Activated CD8-positive, alpha-beta T cell treated with anti-CD3 and anti-CD28 coated beads, Interleukin-2, amount 10 ng/mL, durations not matched to agents 7 days and 5 days (primary cell): ENCODE measurements at regions not wholly inside any gene's neighbourhood (a gene's known extent, or its start where the extent isn't known, plus 50 kb on each side); places are given as distances from the start of the nearest gene placed in this dataset.

Experiments
- ATAC-seq: fragments of 150-1000 bp; cut with Tn5 transposase; one replicate; pipeline ENCODE4 v1.10.0; 2021; ENCODE audit warnings: moderate library complexity
- CTCF ChIA-PET: fragments of 350-600 bp; sonication (Branson Sonifier 250); formaldehyde crosslinking; loops from one replicate; lab custom pipeline; 2021; ENCODE audit warnings: antibody characterized with exemption; lab: Charles Lee
- POLR2A ChIA-PET: fragments of 350-600 bp; sonication (Branson Sonifier 250); formaldehyde crosslinking; loops from one replicate; lab custom pipeline; 2021; ENCODE audit warnings: antibody characterized with exemption; lab: Charles Lee
- DNase-seq: peaks from one replicate; pipeline ENCODE4 v3.0.0-alpha.2; 2020
- H3K27ac Mint-ChIP-seq: one replicate; pipeline ENCODE4 v1.8.0; 2021; ENCODE audit warnings: mild to moderate bottlenecking, mixed read lengths
- H3K27me3 Mint-ChIP-seq: one replicate; pipeline ENCODE4 v1.8.0; 2021; ENCODE audit warnings: low read depth, mixed read lengths
- H3K36me3 Mint-ChIP-seq: one replicate; pipeline ENCODE4 v1.8.0; 2021; ENCODE audit warnings: low read depth, mixed read lengths
- H3K4me1 Mint-ChIP-seq: one replicate; pipeline ENCODE4 v1.8.0; 2021; ENCODE audit warnings: low read depth, mixed read lengths
- H3K4me3 Mint-ChIP-seq: one replicate; pipeline ENCODE4 v1.8.0; 2021; ENCODE audit warnings: mild to moderate bottlenecking, mixed read lengths
- H3K9me3 Mint-ChIP-seq: one replicate; pipeline ENCODE4 v1.8.0; 2022; ENCODE audit warnings: mixed read lengths; ENCODE audit not compliant: insufficient read depth

- H3K4me1 Mint-ChIP-seq = no peaks in the 10 kb centered on the region
- no peak overlapping the region for H3K27ac Mint-ChIP-seq
- DNase-seq = no peak
- POLR2A ChIA-PET = no interaction called here
- no peaks in the 10 kb centered on the region for H3K36me3 Mint-ChIP-seq
- no peaks in the 10 kb centered on the region for H3K27me3 Mint-ChIP-seq
- no peaks in the 10 kb centered on the region for H3K9me3 Mint-ChIP-seq
- CTCF ChIA-PET = no interaction called here
- ATAC-seq = no peak
- no peak overlapping the region for H3K4me3 Mint-ChIP-seq
Measured at GRCh38 chr4:36494016-36494415, 212.6 kb downstream of the DTHD1 start.

GRCh38 chr4:36494747-36495146 lies 213.3 kb downstream of the DTHD1 start:
- no peaks in the 10 kb centered on the region for H3K4me1 Mint-ChIP-seq
- DNase-seq (no peak), ATAC-seq (no peak)
- no peaks in the 10 kb centered on the region for H3K36me3 Mint-ChIP-seq
- H3K27me3 Mint-ChIP-seq = no peaks in the 10 kb centered on the region
- no peaks in the 10 kb centered on the region for H3K9me3 Mint-ChIP-seq
- no peak overlapping the region for H3K27ac Mint-ChIP-seq
- H3K4me3 Mint-ChIP-seq = no peak overlapping the region
- CTCF ChIA-PET = no interaction called here
- POLR2A ChIA-PET = no interaction called here

- ATAC-seq = no peak
- no peaks in the 10 kb centered on the region for H3K36me3 Mint-ChIP-seq
- no peaks in the 10 kb centered on the region for H3K9me3 Mint-ChIP-seq
- no peak overlapping the region for H3K4me3 Mint-ChIP-seq
- POLR2A ChIA-PET = no interaction called here
- peaks cover 3% of the 10 kb centered on the region for H3K27me3 Mint-ChIP-seq
- no peak for DNase-seq
- CTCF ChIA-PET = no interaction called here
- H3K27ac Mint-ChIP-seq = no peak overlapping the region
- no peaks in the 10 kb centered on the region for H3K4me1 Mint-ChIP-seq
Measured at GRCh38 chr4:36502350-36502749, 220.9 kb downstream of the DTHD1 start.

GRCh38 chr4:36508394-36508793 lies 227.0 kb downstream of the DTHD1 start:
- DNase-seq (no peak), ATAC-seq (no peak)
- Mint-ChIP-seq H3K4me3 (no peak overlapping the region), H3K36me3 (no peaks in the 10 kb centered on the region), H3K4me1 (no peaks in the 10 kb centered on the region), H3K9me3 (no peaks in the 10 kb centered on the region), H3K27me3 (peaks cover 3% of the 10 kb centered on the region), H3K27ac (no peak overlapping the region)
- ChIA-PET CTCF (no interaction called here), POLR2A (no interaction called here)

- Mint-ChIP-seq H3K9me3 (no peaks in the 10 kb centered on the region), H3K36me3 (no peaks in the 10 kb centered on the region), H3K27ac (no peak overlapping the region), H3K4me3 (no peak overlapping the region), H3K4me1 (no peaks in the 10 kb centered on the region), H3K27me3 (peaks cover 3% of the 10 kb centered on the region)
- no peak for DNase-seq
- ATAC-seq = no peak
- POLR2A ChIA-PET = no interaction called here
- CTCF ChIA-PET = no interaction called here
Measured at GRCh38 chr4:36509845-36510244, 228.4 kb downstream of the DTHD1 start.

GRCh38 chr4:36511785-36512184 lies 230.4 kb downstream of the DTHD1 start:
- Mint-ChIP-seq H3K9me3 (no peaks in the 10 kb centered on the region), H3K4me1 (no peaks in the 10 kb centered on the region), H3K4me3 (no peak overlapping the region), H3K27ac (no peak overlapping the region), H3K27me3 (peaks cover 2% of the 10 kb centered on the region), H3K36me3 (no peaks in the 10 kb centered on the region)
- ChIA-PET POLR2A (no interaction called here), CTCF (no interaction called here)
- DNase-seq (no peak), ATAC-seq (no peak)

GRCh38 chr4:36516522-36517095 lies 235.2 kb downstream of the DTHD1 start:
- Mint-ChIP-seq H3K4me1 (no peaks in the 10 kb centered on the region), H3K27me3 (no peaks in the 10 kb centered on the region), H3K27ac (no peak overlapping the region), H3K4me3 (no peak overlapping the region), H3K9me3 (peaks cover 4% of the 10 kb centered on the region), H3K36me3 (no peaks in the 10 kb centered on the region)
- ATAC-seq = no peak
- ChIA-PET POLR2A (no interaction called here), CTCF (no interaction called here)
- DNase-seq = no peak

GRCh38 chr4:36523182-36523581 lies 241.8 kb downstream of the DTHD1 start:
- no peaks in the 10 kb centered on the region for H3K36me3 Mint-ChIP-seq
- ATAC-seq = no peak
- H3K27me3 Mint-ChIP-seq = no peaks in the 10 kb centered on the region
- no peaks in the 10 kb centered on the region for H3K4me1 Mint-ChIP-seq
- H3K27ac Mint-ChIP-seq = no peak overlapping the region
- no peak for DNase-seq
- POLR2A ChIA-PET = no interaction called here
- CTCF ChIA-PET = no interaction called here
- no peak overlapping the region for H3K4me3 Mint-ChIP-seq
- H3K9me3 Mint-ChIP-seq = peaks cover 11% of the 10 kb centered on the region

GRCh38 chr4:36532670-36533379 lies 251.4 kb downstream of the DTHD1 start:
- Mint-ChIP-seq H3K4me1 (no peaks in the 10 kb centered on the region), H3K27ac (no peak overlapping the region), H3K27me3 (no peaks in the 10 kb centered on the region), H3K9me3 (peaks cover 17% of the 10 kb centered on the region), H3K4me3 (no peak overlapping the region), H3K36me3 (no peaks in the 10 kb centered on the region)
- ChIA-PET POLR2A (no interaction called here), CTCF (no interaction called here)
- ATAC-seq (no peak), DNase-seq (no peak)

GRCh38 chr4:36533944-36534343 lies 252.5 kb downstream of the DTHD1 start:
- H3K36me3 Mint-ChIP-seq = no peaks in the 10 kb centered on the region
- H3K9me3 Mint-ChIP-seq = peaks cover 6% of the 10 kb centered on the region
- H3K27ac Mint-ChIP-seq = no peak overlapping the region
- ATAC-seq (no peak), DNase-seq (no peak)
- no peaks in the 10 kb centered on the region for H3K27me3 Mint-ChIP-seq
- ChIA-PET CTCF (interaction anchor here (1.0 to 1.2 kb wide), 2 partner anchors 14 to 16 kb away, joined by 3 read pairs; no protein-coding TSS in a partner anchor), POLR2A (no interaction called here)
- H3K4me1 Mint-ChIP-seq = no peaks in the 10 kb centered on the region
- no peak overlapping the region for H3K4me3 Mint-ChIP-seq

- H3K36me3 Mint-ChIP-seq = no peaks in the 10 kb centered on the region
- no peak for DNase-seq
- CTCF ChIA-PET = interaction anchor here (1.0 kb wide), 1 partner anchor 13 kb away, joined by 3 read pairs; no protein-coding TSS in a partner anchor
- POLR2A ChIA-PET = no interaction called here
- no peak for ATAC-seq
- H3K27ac Mint-ChIP-seq = no peak overlapping the region
- no peaks in the 10 kb centered on the region for H3K9me3 Mint-ChIP-seq
- H3K4me3 Mint-ChIP-seq = no peak overlapping the region
- no peaks in the 10 kb centered on the region for H3K27me3 Mint-ChIP-seq
- peaks cover 14% of the 10 kb centered on the region for H3K4me1 Mint-ChIP-seq
Measured at GRCh38 chr4:36547383-36547782, 266.0 kb downstream of the DTHD1 start.

GRCh38 chr4:36549252-36549651 lies 267.8 kb downstream of the DTHD1 start:
- no peak for ATAC-seq
- Mint-ChIP-seq H3K36me3 (no peaks in the 10 kb centered on the region), H3K9me3 (no peaks in the 10 kb centered on the region), H3K27me3 (no peaks in the 10 kb centered on the region), H3K4me3 (no peak overlapping the region), H3K27ac (no peak overlapping the region), H3K4me1 (peaks cover 14% of the 10 kb centered on the region)
- no peak for DNase-seq
- CTCF ChIA-PET = no interaction called here
- POLR2A ChIA-PET = no interaction called here
